GM23338 (cell line): ENCODE measurements at regions not wholly inside any gene's neighbourhood (a gene's known extent, or its start where the extent isn't known, plus 50 kb on each side); places are given as distances from the start of the nearest gene placed in this dataset.

Source experiments
- EZH2 ChIP-seq: fragments of 200-600 bp; sonication (generic); IDR thresholded peaks from one replicate; pipeline ENCODE4 v1.8.0; 2017; ENCODE audit warnings: antibody characterized with exemption, mild to moderate bottlenecking, low read depth; ENCODE audit not compliant: unreplicated experiment
- POLR2AphosphoS5 ChIP-seq: IDR thresholded peaks from 2 replicates; pipeline ENCODE4 v1.6.1; 2016; ENCODE audit warnings: antibody characterized with exemption, low read depth
- STAT1 ChIP-seq: IDR thresholded peaks from one replicate; pipeline ENCODE4 v1.6.1; 2016; ENCODE audit warnings: antibody characterized with exemption; ENCODE audit not compliant: unreplicated experiment
- ZNF331 ChIP-seq: fragments of 250-450 bp; sonication (Bioruptor Pico); IDR thresholded peaks from 2 replicates; pipeline ENCODE4 v1.5.0; 2020; ENCODE audit warnings: low read depth, mild to moderate bottlenecking, moderate library complexity
- TF ChIP-seq, protein P1 (sequence below): fragments of 250-450 bp; sonication (Bioruptor Pico); IDR thresholded peaks from 2 replicates; pipeline ENCODE4 v1.5.0; 2020; ENCODE audit warnings: mild to moderate bottlenecking, moderate library complexity
- TF ChIP-seq, protein P2 (sequence below), 2 experiments: fragments of 200-600 bp in 1 of 2; sonication (generic) in 1 of 2; conservative IDR thresholded peaks; 2 replicates each; pipeline versions ENCODE4 v1.5.1 to v1.6.1; 2016 to 2017; ENCODE audit warnings: antibody characterized with exemption in 2 of 2, low read depth in 2 of 2, mild to moderate bottlenecking in 2 of 2, moderate library complexity in 1 of 2
- TF ChIP-seq, protein P3 (sequence below): IDR thresholded peaks from one replicate; pipeline ENCODE4 v1.6.1; 2018; ENCODE audit warnings: antibody characterized with exemption; ENCODE audit not compliant: unreplicated experiment

DNA sequence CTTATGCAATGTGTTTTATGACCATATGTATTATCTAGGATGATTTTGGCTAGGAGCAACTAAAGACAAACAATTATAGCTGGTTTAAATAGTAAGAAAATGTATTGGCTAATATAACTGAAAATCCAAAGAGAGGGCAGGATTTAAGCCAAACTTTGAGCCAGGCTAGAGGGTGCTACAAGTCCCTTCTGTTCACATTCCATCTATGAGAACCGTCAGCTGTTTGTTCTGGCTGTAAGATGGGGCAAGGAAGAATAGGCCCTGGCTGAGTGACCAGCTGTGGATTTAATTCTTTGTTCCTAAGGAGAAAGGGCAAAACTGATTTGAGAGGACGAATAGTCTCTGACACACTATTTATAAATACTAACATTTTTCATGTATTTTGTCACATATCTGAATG lies 79.2 kb upstream of the UGT8 start (continued):
- TF ChIP-seq, protein P1, sequence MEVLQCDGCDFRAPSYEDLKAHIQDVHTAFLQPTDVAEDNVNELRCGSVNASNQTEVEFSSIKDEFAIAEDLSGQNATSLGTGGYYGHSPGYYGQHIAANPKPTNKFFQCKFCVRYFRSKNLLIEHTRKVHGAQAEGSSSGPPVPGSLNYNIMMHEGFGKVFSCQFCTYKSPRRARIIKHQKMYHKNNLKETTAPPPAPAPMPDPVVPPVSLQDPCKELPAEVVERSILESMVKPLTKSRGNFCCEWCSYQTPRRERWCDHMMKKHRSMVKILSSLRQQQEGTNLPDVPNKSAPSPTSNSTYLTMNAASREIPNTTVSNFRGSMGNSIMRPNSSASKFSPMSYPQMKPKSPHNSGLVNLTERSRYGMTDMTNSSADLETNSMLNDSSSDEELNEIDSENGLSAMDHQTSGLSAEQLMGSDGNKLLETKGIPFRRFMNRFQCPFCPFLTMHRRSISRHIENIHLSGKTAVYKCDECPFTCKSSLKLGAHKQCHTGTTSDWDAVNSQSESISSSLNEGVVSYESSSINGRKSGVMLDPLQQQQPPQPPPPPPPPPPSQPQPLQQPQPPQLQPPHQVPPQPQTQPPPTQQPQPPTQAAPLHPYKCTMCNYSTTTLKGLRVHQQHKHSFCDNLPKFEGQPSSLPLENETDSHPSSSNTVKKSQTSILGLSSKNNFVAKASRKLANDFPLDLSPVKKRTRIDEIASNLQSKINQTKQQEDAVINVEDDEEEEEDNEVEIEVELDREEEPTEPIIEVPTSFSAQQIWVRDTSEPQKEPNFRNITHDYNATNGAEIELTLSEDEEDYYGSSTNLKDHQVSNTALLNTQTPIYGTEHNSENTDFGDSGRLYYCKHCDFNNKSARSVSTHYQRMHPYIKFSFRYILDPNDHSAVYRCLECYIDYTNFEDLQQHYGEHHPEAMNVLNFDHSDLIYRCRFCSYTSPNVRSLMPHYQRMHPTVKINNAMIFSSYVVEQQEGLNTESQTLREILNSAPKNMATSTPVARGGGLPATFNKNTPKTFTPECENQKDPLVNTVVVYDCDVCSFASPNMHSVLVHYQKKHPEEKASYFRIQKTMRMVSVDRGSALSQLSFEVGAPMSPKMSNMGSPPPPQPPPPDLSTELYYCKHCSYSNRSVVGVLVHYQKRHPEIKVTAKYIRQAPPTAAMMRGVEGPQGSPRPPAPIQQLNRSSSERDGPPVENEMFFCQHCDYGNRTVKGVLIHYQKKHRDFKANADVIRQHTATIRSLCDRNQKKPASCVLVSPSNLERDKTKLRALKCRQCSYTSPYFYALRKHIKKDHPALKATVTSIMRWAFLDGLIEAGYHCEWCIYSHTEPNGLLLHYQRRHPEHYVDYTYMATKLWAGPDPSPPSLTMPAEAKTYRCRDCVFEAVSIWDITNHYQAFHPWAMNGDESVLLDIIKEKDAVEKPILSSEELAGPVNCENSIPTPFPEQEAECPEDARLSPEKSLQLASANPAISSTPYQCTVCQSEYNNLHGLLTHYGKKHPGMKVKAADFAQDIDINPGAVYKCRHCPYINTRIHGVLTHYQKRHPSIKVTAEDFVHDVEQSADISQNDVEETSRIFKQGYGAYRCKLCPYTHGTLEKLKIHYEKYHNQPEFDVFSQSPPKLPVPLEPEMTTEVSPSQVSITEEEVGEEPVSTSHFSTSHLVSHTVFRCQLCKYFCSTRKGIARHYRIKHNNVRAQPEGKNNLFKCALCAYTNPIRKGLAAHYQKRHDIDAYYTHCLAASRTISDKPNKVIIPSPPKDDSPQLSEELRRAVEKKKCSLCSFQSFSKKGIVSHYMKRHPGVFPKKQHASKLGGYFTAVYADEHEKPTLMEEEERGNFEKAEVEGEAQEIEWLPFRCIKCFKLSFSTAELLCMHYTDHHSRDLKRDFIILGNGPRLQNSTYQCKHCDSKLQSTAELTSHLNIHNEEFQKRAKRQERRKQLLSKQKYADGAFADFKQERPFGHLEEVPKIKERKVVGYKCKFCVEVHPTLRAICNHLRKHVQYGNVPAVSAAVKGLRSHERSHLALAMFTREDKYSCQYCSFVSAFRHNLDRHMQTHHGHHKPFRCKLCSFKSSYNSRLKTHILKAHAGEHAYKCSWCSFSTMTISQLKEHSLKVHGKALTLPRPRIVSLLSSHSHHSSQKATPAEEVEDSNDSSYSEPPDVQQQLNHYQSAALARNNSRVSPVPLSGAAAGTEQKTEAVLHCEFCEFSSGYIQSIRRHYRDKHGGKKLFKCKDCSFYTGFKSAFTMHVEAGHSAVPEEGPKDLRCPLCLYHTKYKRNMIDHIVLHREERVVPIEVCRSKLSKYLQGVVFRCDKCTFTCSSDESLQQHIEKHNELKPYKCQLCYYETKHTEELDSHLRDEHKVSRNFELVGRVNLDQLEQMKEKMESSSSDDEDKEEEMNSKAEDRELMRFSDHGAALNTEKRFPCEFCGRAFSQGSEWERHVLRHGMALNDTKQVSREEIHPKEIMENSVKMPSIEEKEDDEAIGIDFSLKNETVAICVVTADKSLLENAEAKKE: no peak
- TF ChIP-seq STAT1 (no peak), ZNF331 (CRISPR knock-in tag) (no peak), POLR2AphosphoS5 (no peak), EZH2 (no peak)
- TF ChIP-seq, protein P2, sequence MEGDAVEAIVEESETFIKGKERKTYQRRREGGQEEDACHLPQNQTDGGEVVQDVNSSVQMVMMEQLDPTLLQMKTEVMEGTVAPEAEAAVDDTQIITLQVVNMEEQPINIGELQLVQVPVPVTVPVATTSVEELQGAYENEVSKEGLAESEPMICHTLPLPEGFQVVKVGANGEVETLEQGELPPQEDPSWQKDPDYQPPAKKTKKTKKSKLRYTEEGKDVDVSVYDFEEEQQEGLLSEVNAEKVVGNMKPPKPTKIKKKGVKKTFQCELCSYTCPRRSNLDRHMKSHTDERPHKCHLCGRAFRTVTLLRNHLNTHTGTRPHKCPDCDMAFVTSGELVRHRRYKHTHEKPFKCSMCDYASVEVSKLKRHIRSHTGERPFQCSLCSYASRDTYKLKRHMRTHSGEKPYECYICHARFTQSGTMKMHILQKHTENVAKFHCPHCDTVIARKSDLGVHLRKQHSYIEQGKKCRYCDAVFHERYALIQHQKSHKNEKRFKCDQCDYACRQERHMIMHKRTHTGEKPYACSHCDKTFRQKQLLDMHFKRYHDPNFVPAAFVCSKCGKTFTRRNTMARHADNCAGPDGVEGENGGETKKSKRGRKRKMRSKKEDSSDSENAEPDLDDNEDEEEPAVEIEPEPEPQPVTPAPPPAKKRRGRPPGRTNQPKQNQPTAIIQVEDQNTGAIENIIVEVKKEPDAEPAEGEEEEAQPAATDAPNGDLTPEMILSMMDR (conservative IDR thresholded peaks at IDR 0.05; ENCODE audit: low read depth in 2 of 2): no peak
- TF ChIP-seq, protein P3, sequence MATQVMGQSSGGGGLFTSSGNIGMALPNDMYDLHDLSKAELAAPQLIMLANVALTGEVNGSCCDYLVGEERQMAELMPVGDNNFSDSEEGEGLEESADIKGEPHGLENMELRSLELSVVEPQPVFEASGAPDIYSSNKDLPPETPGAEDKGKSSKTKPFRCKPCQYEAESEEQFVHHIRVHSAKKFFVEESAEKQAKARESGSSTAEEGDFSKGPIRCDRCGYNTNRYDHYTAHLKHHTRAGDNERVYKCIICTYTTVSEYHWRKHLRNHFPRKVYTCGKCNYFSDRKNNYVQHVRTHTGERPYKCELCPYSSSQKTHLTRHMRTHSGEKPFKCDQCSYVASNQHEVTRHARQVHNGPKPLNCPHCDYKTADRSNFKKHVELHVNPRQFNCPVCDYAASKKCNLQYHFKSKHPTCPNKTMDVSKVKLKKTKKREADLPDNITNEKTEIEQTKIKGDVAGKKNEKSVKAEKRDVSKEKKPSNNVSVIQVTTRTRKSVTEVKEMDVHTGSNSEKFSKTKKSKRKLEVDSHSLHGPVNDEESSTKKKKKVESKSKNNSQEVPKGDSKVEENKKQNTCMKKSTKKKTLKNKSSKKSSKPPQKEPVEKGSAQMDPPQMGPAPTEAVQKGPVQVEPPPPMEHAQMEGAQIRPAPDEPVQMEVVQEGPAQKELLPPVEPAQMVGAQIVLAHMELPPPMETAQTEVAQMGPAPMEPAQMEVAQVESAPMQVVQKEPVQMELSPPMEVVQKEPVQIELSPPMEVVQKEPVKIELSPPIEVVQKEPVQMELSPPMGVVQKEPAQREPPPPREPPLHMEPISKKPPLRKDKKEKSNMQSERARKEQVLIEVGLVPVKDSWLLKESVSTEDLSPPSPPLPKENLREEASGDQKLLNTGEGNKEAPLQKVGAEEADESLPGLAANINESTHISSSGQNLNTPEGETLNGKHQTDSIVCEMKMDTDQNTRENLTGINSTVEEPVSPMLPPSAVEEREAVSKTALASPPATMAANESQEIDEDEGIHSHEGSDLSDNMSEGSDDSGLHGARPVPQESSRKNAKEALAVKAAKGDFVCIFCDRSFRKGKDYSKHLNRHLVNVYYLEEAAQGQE: no peak
